RWPE2 (cell line): ENCODE measurements at regions not wholly inside any gene's neighbourhood (a gene's known extent, or its start where the extent isn't known, plus 50 kb on each side); places are given as distances from the start of the nearest gene placed in this dataset.

Experiments used
- ATAC-seq: fragments of 200-7000 bp; cut with Tn5 transposase; 3 replicates; pipeline ENCODE4 v1.9.1; 2021; ENCODE audit warnings: low read depth
- DNase-seq: peaks from one replicate; pipeline ENCODE4 v3.0.0-alpha.2; 2020; ENCODE audit warnings: low spot score
- H3K27ac ChIP-seq: fragments of 450-650 bp; 2 replicates; pipeline ENCODE4 v1.5.1; 2017; ENCODE audit warnings: mild to moderate bottlenecking; ENCODE audit not compliant: poor library complexity, severe bottlenecking
- H3K27me3 ChIP-seq: fragments of 250-450 bp; sonication (Bioruptor Pico); 2 replicates; pipeline ENCODE4 v1.5.1; 2021; ENCODE audit warnings: mild to moderate bottlenecking, moderate library complexity; ENCODE audit not compliant: insufficient read depth, poor library complexity, severe bottlenecking
- H3K36me3 ChIP-seq: fragments of 250-450 bp; sonication (Bioruptor Pico); 2 replicates; pipeline ENCODE4 v1.5.1; 2020; ENCODE audit warnings: low read depth, mild to moderate bottlenecking, moderate library complexity
- H3K4me1 ChIP-seq: fragments of 250-450 bp; sonication (Bioruptor Pico); 2 replicates; pipeline ENCODE4 v1.5.1; 2021; ENCODE audit warnings: mild to moderate bottlenecking, moderate library complexity; ENCODE audit not compliant: insufficient read depth, poor library complexity, severe bottlenecking
- H3K4me3 ChIP-seq: fragments of 250-450 bp; sonication (Bioruptor Pico); 2 replicates; pipeline ENCODE4 v1.5.1; 2021; ENCODE audit warnings: mild to moderate bottlenecking, moderate library complexity; ENCODE audit not compliant: severe bottlenecking
- H3K9me3 ChIP-seq: fragments of 250-450 bp; sonication (Bioruptor Pico); 2 replicates; pipeline ENCODE4 v1.5.1; 2021; ENCODE audit warnings: mild to moderate bottlenecking, moderate library complexity; ENCODE audit not compliant: severe bottlenecking
- CTCF ChIP-seq: fragments of 450-650 bp; IDR thresholded peaks from one replicate; pipeline ENCODE4 v1.5.1; 2017; ENCODE audit warnings: mild to moderate bottlenecking, moderate library complexity; ENCODE audit not compliant: poor library complexity, severe bottlenecking

DNA sequence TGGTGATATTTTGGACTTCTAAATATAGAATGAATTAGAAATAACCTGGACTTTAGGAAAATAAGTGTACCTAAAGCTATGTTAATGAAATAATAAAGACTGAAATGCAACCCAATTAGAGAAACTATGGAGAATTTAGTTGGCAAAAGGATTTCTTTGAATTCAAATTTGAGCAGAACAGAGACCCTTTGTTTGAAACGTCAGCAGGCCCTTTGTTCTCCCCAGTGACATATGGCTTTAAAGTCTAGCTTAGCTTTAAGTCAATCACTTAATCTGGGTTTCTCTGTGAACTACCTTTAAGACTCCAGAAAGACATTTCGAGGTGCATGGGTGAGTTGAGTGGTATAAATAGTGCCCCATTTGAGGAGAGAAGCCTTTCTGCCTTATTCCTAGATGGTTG, 130.5 kb upstream of the CREB1 start:
- H3K4me3 ChIP-seq, result no peak overlapping the region
- H3K27ac ChIP-seq, result no peak overlapping the region
- no peaks in the 10 kb centered on the region for H3K36me3 ChIP-seq
- no peak for TF ChIP-seq CTCF
- H3K9me3 ChIP-seq, result no peaks in the 10 kb centered on the region
- ATAC-seq (no peak), DNase-seq (no peak)
- H3K27me3 ChIP-seq, result no peaks in the 10 kb centered on the region
- H3K4me1 ChIP-seq, result peaks cover 13% of the 10 kb centered on the region

DNA sequence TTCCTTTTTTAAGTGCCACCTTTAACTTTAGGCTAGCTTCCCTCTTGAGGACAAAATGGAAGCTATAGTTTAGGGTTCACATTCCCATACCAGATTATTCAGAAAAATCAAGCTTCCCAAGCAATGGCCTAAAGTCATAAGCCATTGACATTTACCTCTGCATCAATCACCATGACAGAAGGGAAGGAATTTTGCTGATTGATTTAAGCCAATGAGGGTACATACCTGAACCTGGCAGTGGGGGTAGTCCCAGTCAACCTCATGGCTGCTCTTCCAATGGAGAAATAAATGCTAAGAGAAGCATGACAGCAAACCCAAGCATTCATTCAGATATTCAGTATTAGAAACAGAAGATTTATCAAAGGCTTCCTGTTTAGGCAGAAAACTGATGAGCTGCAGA, 128.4 kb upstream of the CREB1 start:
- Histone ChIP-seq H3K27me3 (no peaks in the 10 kb centered on the region), H3K4me1 (no peaks in the 10 kb centered on the region), H3K9me3 (no peaks in the 10 kb centered on the region), H3K27ac (no peak overlapping the region), H3K36me3 (no peaks in the 10 kb centered on the region), H3K4me3 (no peak overlapping the region)
- ATAC-seq (no peak), DNase-seq (no peak)
- no peak for TF ChIP-seq CTCF

DNA sequence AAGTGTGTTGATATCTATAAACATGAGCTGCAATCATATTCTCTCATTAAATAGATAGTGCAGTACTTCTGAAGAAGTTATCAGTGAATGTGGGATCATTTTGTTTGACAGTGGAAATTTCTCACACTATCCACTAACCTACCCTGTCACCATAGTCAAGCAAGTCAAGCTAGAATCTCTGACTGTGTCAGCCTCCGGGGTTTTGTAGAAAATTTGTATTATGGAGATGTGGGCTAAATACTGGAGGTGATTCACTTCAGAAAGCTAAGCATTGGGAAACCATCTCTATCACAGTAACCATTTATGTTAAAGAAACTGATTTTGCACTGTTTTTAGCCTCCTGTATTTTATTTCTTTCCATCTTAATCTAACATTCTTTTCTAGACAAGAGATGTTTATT, 126.6 kb upstream of the CREB1 start:
- Histone ChIP-seq H3K27me3 (no peaks in the 10 kb centered on the region), H3K36me3 (0 out of 2 replicates have a peak, but pooled peaks cover 3% of the 10 kb centered on the region), H3K4me1 (peaks cover 8% of the 10 kb centered on the region), H3K27ac (no peak overlapping the region), H3K4me3 (no peak overlapping the region), H3K9me3 (no peaks in the 10 kb centered on the region)
- no peak for DNase-seq
- no peak for ATAC-seq
- TF ChIP-seq CTCF, result no peak

DNA sequence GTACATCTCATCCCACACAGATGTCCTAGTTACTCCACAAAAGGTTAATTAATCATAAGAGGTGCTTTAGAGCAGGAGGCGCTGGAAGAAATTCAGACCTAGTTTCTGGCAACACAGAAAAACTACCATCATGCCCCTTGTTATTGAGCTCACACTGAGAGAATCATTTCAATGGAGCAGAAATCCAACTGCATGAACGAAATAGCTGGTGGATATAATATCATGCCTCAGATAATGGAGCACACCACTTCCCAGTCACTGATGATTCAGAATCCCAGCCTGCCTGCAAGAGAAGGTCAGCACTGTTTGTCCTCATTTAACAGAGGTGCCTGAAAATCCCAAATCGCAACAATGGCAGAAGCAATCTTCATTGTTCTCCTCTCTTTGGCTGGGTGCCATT, 125.8 kb upstream of the CREB1 start:
- DNase-seq (no peak), ATAC-seq (no peak)
- H3K9me3 ChIP-seq, result no peaks in the 10 kb centered on the region
- no peak overlapping the region for H3K27ac ChIP-seq
- H3K4me3 ChIP-seq, result no peak overlapping the region
- no peak for TF ChIP-seq CTCF
- H3K36me3 ChIP-seq, result 0 out of 2 replicates have a peak, but pooled peaks cover 3% of the 10 kb centered on the region
- H3K4me1 ChIP-seq, result peaks cover 14% of the 10 kb centered on the region
- no peaks in the 10 kb centered on the region for H3K27me3 ChIP-seq

DNA sequence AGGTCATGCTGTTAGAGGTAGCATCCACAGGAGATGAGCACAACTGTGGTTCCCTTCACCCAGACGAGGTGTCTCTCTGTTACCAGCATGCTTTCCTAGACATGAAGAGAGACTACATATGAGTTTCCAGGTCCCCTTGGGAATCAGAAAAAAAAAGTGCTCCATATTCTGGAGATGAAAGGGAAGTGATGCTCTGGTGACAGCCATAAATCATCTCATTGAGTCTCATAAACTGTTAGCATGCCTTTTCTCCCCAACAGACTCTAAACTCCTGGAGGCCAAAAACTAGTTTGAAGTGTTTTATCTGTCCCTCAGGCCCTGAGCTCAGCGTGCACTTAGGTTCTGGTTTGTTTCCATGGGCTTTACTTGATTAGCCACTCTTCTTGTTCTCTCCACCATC, 124.6 kb upstream of the CREB1 start:
- Histone ChIP-seq H3K36me3 (0 out of 2 replicates have a peak, but pooled peaks cover 3% of the 10 kb centered on the region), H3K4me1 (peaks cover 21% of the 10 kb centered on the region), H3K27ac (no peak overlapping the region), H3K9me3 (no peaks in the 10 kb centered on the region), H3K27me3 (no peaks in the 10 kb centered on the region), H3K4me3 (no peak overlapping the region)
- ATAC-seq (no peak), DNase-seq (no peak)
- TF ChIP-seq CTCF, result no peak
